HCT116 (cell line): ENCODE measurements at regions not wholly inside any gene's neighbourhood (a gene's known extent, or its start where the extent isn't known, plus 50 kb on each side); places are given as distances from the start of the nearest gene placed in this dataset.
"Not testable (repeated sequence)": the region's sequence is repeated elsewhere in the genome, so short reads cannot be mapped to it uniquely, and the experiment has no call there.

Source experiments
- ATAC-seq: fragments of 200-7000 bp; cut with Tn5 transposase; 2 replicates; pipeline ENCODE4 v1.9.1; 2020; ENCODE audit warnings: mild to moderate bottlenecking, moderate library complexity
- BruUV-seq: library from RNA; stranded (reverse); fragments of 400-500 nt; replicated peaks from 2 replicates; lab custom pipeline; 2021; lab: Mats Ljungman, UMichigan
- CTCF ChIA-PET: fragments of 300-600 bp; sonication (Branson Sonifier 250); formaldehyde crosslinking; loops from one replicate; lab custom pipeline; 2021; ENCODE audit warnings: antibody characterized with exemption; lab: Charles Lee
- POLR2A ChIA-PET: fragments of 300-600, 350-600 bp; sonication (Branson Sonifier 250); formaldehyde crosslinking; loops from one replicate; lab custom pipeline; 2021; ENCODE audit warnings: antibody characterized with exemption; lab: Charles Lee
- RAD21 ChIA-PET, 2 experiments: fragments of 300-600 bp; sonication (Branson Sonifier 250); formaldehyde crosslinking; loops; one replicate each; lab custom pipeline; 2023; ENCODE audit warnings: low total read pairs in 2 of 2; ENCODE audit not compliant: uncharacterized antibody in 2 of 2, unreplicated experiment in 2 of 2, low non-redundant PET in 1 of 2; lab: Charles Lee
- DNase-seq: peaks from one replicate; pipeline ENCODE4 v3.0.0-alpha.2; 2010; ENCODE audit warnings: low read depth, low spot score
- H2AFZ ChIP-seq: fragments of 200-600 bp; shearing (Covaris generic), sonication (generic); 2 replicates; pipeline ENCODE4 v1.6.1; 2017; ENCODE audit warnings: low read depth, mixed run types, mixed read lengths, antibody characterized with exemption, low read length; ENCODE audit not compliant: poor library complexity, severe bottlenecking
- H3K27ac ChIP-seq: 2 replicates; pipeline ENCODE4 v1.5.1; 2012; ENCODE audit warnings: low read depth, low read length
- H3K27me3 ChIP-seq: fragments of 200-600 bp; sonication (generic); 2 replicates; pipeline ENCODE4 v1.6.1; 2016; ENCODE audit warnings: mixed run types, low read length, mixed read lengths; ENCODE audit not compliant: insufficient read depth
- H3K36me3 ChIP-seq, 2 experiments: fragments of 200-500 bp in 1 of 2; fragments of 200-600 bp in 1 of 2; sonication (Bioruptor generic) in 1 of 2; sonication (generic) in 1 of 2; 2 replicates each; pipeline versions ENCODE4 v1.5.1 to v1.6.1; 2014 to 2016; ENCODE audit warnings: low read length in 2 of 2, inconsistent platforms in 1 of 2, mixed read lengths in 1 of 2, mixed run types in 1 of 2; ENCODE audit not compliant: insufficient read depth in 2 of 2, control insufficient read depth in 1 of 2
- H3K4me1 ChIP-seq, 2 experiments: fragments of 200-600 bp in 1 of 2; sonication (generic) in 1 of 2; 2 replicates each; pipeline versions ENCODE4 v1.5.1 to v1.6.1; 2012 to 2017; ENCODE audit warnings: low read length in 2 of 2, inconsistent platforms in 1 of 2, mild to moderate bottlenecking in 1 of 2, mixed read lengths in 1 of 2, mixed run types in 1 of 2, moderate library complexity in 1 of 2; ENCODE audit not compliant: insufficient read depth in 2 of 2, control insufficient read depth in 1 of 2
- H3K4me2 ChIP-seq: fragments of 200-600 bp; sonication (generic); 2 replicates; pipeline ENCODE4 v1.6.1; 2017; ENCODE audit warnings: mixed run types, low read length, mixed read lengths
- H3K4me3 ChIP-seq, 2 experiments: fragments of 200-600 bp in 1 of 2; sonication (generic) in 1 of 2; replicated peaks in 1 of 2; 2 replicates each; pipeline ENCODE4 v1.5.1; 2011 to 2016; ENCODE audit warnings: low read length in 2 of 2, control low read depth in 1 of 2, low read depth in 1 of 2, mild to moderate bottlenecking in 1 of 2, mixed read lengths in 1 of 2, mixed run types in 1 of 2
- H3K79me2 ChIP-seq: fragments of 200-600 bp; sonication (generic); 2 replicates; pipeline ENCODE4 v1.6.1; 2017; ENCODE audit warnings: mild to moderate bottlenecking, mixed run types, low read length, moderate library complexity, mixed read lengths; ENCODE audit not compliant: insufficient read depth
- H3K9ac ChIP-seq: fragments of 200-600 bp; sonication (generic); 2 replicates; pipeline ENCODE4 v1.6.1; 2016; ENCODE audit warnings: low read length, mixed read lengths
- H3K9me2 ChIP-seq: fragments of 200-600 bp; sonication (generic), shearing (Covaris generic); 2 replicates; pipeline ENCODE4 v1.6.1; 2017; ENCODE audit warnings: mixed run types, mild to moderate bottlenecking, moderate library complexity; ENCODE audit not compliant: insufficient read depth
- H3K9me3 ChIP-seq, 2 experiments: fragments of 200-500 bp in 1 of 2; fragments of 200-600 bp in 1 of 2; sonication (Bioruptor generic) in 1 of 2; sonication (generic) in 1 of 2; 2 replicates each; pipeline ENCODE4 v1.6.1; 2014 to 2017; ENCODE audit warnings: low read length in 2 of 2, mixed read lengths in 2 of 2, inconsistent platforms in 1 of 2, low read depth in 1 of 2, mild to moderate bottlenecking in 1 of 2, mixed run types in 1 of 2, moderate library complexity in 1 of 2; ENCODE audit not compliant: control insufficient read depth in 1 of 2, insufficient read depth in 1 of 2
- H4K20me1 ChIP-seq: fragments of 200-600 bp; sonication (generic), shearing (Covaris generic); 2 replicates; pipeline ENCODE4 v1.6.1; 2017; ENCODE audit warnings: mixed run types, mild to moderate bottlenecking, moderate library complexity; ENCODE audit not compliant: insufficient read depth
- POLR2AphosphoS5 ChIP-seq: IDR thresholded peaks from 2 replicates; pipeline ENCODE4 v1.6.1; 2011; ENCODE audit warnings: mild to moderate bottlenecking, low read depth, low read length, moderate library complexity
- intact Hi-C: fragments of 100-400 bp; cut with micrococcal nuclease; formaldehyde crosslinking; loops from 2 replicates; pipeline ENCODE4 v1.10.0; 2022

- H3K4me2 ChIP-seq, H3K4me1 ChIP-seq, H3K36me3 ChIP-seq, H3K9me3 ChIP-seq, intact Hi-C loops, H4K20me1 ChIP-seq, H3K27me3 ChIP-seq, DNase-seq, POLR2A ChIA-PET, CTCF ChIA-PET, H2AFZ ChIP-seq, BruUV-seq, H3K27ac ChIP-seq, H3K9me2 ChIP-seq, RAD21 ChIA-PET, H3K79me2 ChIP-seq: not testable (repeated sequence)
- peak; percentile 50 for ATAC-seq
- Histone ChIP-seq H3K9ac (peak overlapping the region; percentile 45; the same call in 1 of the 2 replicates), H3K4me3 (peak overlapping the region; percentile 39 to 42)
- 0 out of 2 replicates have a peak, but pooled peaks have one; percentile 23 for TF ChIP-seq POLR2AphosphoS5
These were observed 69.4 kb upstream of the NUDT4B start for GRCh38 chr1:148679050-148679786.

DNA sequence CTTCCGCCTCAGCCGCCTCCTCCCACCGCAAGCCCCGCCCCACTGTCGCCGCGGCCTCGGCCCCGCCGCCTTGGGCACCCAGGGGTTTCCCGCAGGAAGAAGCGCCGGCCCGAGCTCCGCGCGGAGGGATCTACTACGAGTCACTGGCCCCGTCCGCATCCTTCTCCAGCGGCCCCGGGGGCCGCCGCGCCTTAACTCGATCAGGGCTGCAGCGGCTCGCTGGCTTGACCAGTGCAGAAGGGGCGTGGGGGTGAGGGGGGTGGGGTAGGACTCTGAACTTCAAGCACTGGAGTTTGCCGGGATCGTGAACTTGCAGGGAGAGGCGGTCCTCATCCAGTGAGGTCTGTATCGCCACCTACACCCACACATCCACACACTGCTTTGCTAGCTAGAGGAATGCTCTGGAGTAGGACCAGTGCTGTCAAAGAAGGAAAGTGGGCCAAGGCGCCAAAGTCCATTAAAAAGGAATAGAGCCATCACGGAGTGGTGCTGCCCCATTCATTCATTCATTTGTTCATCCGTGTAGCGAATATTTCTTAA lies 68.7 kb upstream of the NUDT4B start:
- H2AFZ ChIP-seq, POLR2A ChIA-PET, H4K20me1 ChIP-seq, H3K4me1 ChIP-seq, DNase-seq, H3K79me2 ChIP-seq, H3K9me2 ChIP-seq, RAD21 ChIA-PET, H3K36me3 ChIP-seq, H3K27me3 ChIP-seq, intact Hi-C loops, H3K9ac ChIP-seq, H3K9me3 ChIP-seq, H3K4me2 ChIP-seq, H3K27ac ChIP-seq, CTCF ChIA-PET: not testable (repeated sequence)
- TSS peak; percentile 90 for BruUV-seq
- ATAC-seq, result peak; percentile 99
- H3K4me3 ChIP-seq, result peak overlapping the region in 1 of 2 experiments; percentile 39; a peak in 2 of 4 replicates

- H3K36me3 ChIP-seq, H3K4me1 ChIP-seq, POLR2A ChIA-PET, H3K79me2 ChIP-seq, H3K9ac ChIP-seq, RAD21 ChIA-PET, H3K4me2 ChIP-seq, H3K9me2 ChIP-seq, CTCF ChIA-PET, H3K9me3 ChIP-seq, H3K27ac ChIP-seq, ATAC-seq, H3K27me3 ChIP-seq, DNase-seq, H4K20me1 ChIP-seq, BruUV-seq, H3K4me3 ChIP-seq, H2AFZ ChIP-seq, intact Hi-C loops: not testable (repeated sequence)
These were observed 61.8 kb upstream of the NUDT4B start for GRCh38 chr1:148686735-148687134.

- H3K4me1 ChIP-seq, H3K4me3 ChIP-seq, H3K36me3 ChIP-seq, ATAC-seq, H3K9me3 ChIP-seq, DNase-seq, H3K9me2 ChIP-seq, POLR2A ChIA-PET, intact Hi-C loops, H2AFZ ChIP-seq, H3K4me2 ChIP-seq, H3K27ac ChIP-seq, H3K9ac ChIP-seq, H3K79me2 ChIP-seq, CTCF ChIA-PET, H4K20me1 ChIP-seq, BruUV-seq, H3K27me3 ChIP-seq, RAD21 ChIA-PET: not testable (repeated sequence)
These were observed 61.2 kb upstream of the NUDT4B start for GRCh38 chr1:148687376-148687775.
